Trophoblast cell (in vitro differentiated cells and primary cell): ENCODE measurements at regions not wholly inside any gene's neighbourhood (a gene's known extent, or its start where the extent isn't known, plus 50 kb on each side); places are given as distances from the start of the nearest gene placed in this dataset.

Source experiments
- DNase-seq, 2 donors: peaks; one replicate each; pipeline ENCODE4 v3.0.0-alpha.2; 2016
- H2AFZ ChIP-seq: 2 replicates; pipeline ENCODE4 v1.6.1; 2013; ENCODE audit warnings: low read length, moderate library complexity, mild to moderate bottlenecking; ENCODE audit not compliant: insufficient read depth, poor library complexity
- H2AK5ac ChIP-seq: 2 replicates; pipeline ENCODE4 v1.6.1; 2013; ENCODE audit warnings: mild to moderate bottlenecking, low read length
- H2BK120ac ChIP-seq: 2 replicates; pipeline ENCODE4 v1.6.1; 2013; ENCODE audit warnings: low read length, mild to moderate bottlenecking, moderate library complexity; ENCODE audit not compliant: insufficient read depth, poor library complexity
- H2BK12ac ChIP-seq: 2 replicates; pipeline ENCODE4 v1.6.1; 2013; ENCODE audit warnings: mild to moderate bottlenecking, low read length, moderate library complexity
- H2BK5ac ChIP-seq: 2 replicates; pipeline ENCODE4 v1.6.1; 2013; ENCODE audit warnings: low read length, low read depth, moderate library complexity, mild to moderate bottlenecking; ENCODE audit not compliant: poor library complexity
- H3K14ac ChIP-seq: 2 replicates; pipeline ENCODE4 v1.6.1; 2013; ENCODE audit warnings: mild to moderate bottlenecking, low read length
- H3K18ac ChIP-seq: 2 replicates; pipeline ENCODE4 v1.6.1; 2013; ENCODE audit warnings: mild to moderate bottlenecking, low read length
- H3K23ac ChIP-seq: 2 replicates; pipeline ENCODE4 v1.6.1; 2013; ENCODE audit warnings: low read length
- H3K27ac ChIP-seq: 2 replicates; pipeline ENCODE4 v1.5.1; 2013; ENCODE audit warnings: low read depth, mild to moderate bottlenecking, inconsistent platforms, low read length, moderate library complexity
- H3K27me3 ChIP-seq: 2 replicates; pipeline ENCODE4 v1.6.1; 2013; ENCODE audit warnings: inconsistent platforms, mild to moderate bottlenecking, low read length, moderate library complexity; ENCODE audit not compliant: insufficient read depth
- H3K36me3 ChIP-seq, 2 experiments: 1 replicate in 1 of 2; 2 replicates in 1 of 2; pipeline ENCODE4 v1.6.1; 2013; ENCODE audit warnings: low read length in 2 of 2, mild to moderate bottlenecking in 2 of 2, moderate library complexity in 1 of 2; ENCODE audit not compliant: insufficient read depth in 2 of 2, control insufficient read depth in 1 of 2
- H3K4ac ChIP-seq: 2 replicates; pipeline ENCODE4 v1.6.1; 2013; ENCODE audit warnings: low read depth, mild to moderate bottlenecking, low read length, moderate library complexity
- H3K4me1 ChIP-seq, 2 experiments: 1 replicate in 1 of 2; 2 replicates in 1 of 2; pipeline ENCODE4 v1.6.1; 2013; ENCODE audit warnings: low read length in 2 of 2, mild to moderate bottlenecking in 2 of 2, moderate library complexity in 1 of 2; ENCODE audit not compliant: insufficient read depth in 2 of 2, control insufficient read depth in 1 of 2
- H3K4me2 ChIP-seq: 2 replicates; pipeline ENCODE4 v1.6.1; 2013; ENCODE audit warnings: inconsistent platforms, mild to moderate bottlenecking, low read length, moderate library complexity
- H3K4me3 ChIP-seq: 2 replicates; pipeline ENCODE4 v1.5.1; 2013; ENCODE audit warnings: mild to moderate bottlenecking, low read depth, low read length, inconsistent platforms
- H3K79me1 ChIP-seq: one replicate; pipeline ENCODE4 v1.6.1; 2013; ENCODE audit warnings: low read length
- H3K79me2 ChIP-seq: 2 replicates; pipeline ENCODE4 v1.6.1; 2013; ENCODE audit warnings: low read length, mild to moderate bottlenecking; ENCODE audit not compliant: control insufficient read depth, insufficient read depth, poor library complexity
- H3K9ac ChIP-seq: 2 replicates; pipeline ENCODE4 v1.6.1; 2013; ENCODE audit warnings: mild to moderate bottlenecking, low read length
- H3K9me3 ChIP-seq: 2 replicates; pipeline ENCODE4 v1.6.1; 2013; ENCODE audit warnings: low read depth, mild to moderate bottlenecking, control low read depth, inconsistent platforms, low read length; ENCODE audit not compliant: insufficient read depth
- H4K12ac ChIP-seq: 2 replicates; pipeline ENCODE4 v1.6.1; 2013; ENCODE audit warnings: low read depth, mild to moderate bottlenecking, low read length, moderate library complexity
- H4K8ac ChIP-seq: 2 replicates; pipeline ENCODE4 v1.6.1; 2013; ENCODE audit warnings: low read depth, mild to moderate bottlenecking, low read length, moderate library complexity
- H4K91ac ChIP-seq: one replicate; pipeline ENCODE4 v1.6.1; 2013; ENCODE audit warnings: low read depth, mild to moderate bottlenecking, low read length, moderate library complexity
- WGBS: extraction: QIAGEN DNeasy Blood & Tissue Kit; methylation state at CpG from one replicate; pipeline ENCODE4 v1.1.7; 2013; ENCODE audit warnings: missing lambda C conversion rate; ENCODE audit not compliant: insufficient read length, insufficient coverage; ENCODE audit errors: extremely low coverage; 5-methylcytosine and 5-hydroxymethylcytosine counted together

DNA sequence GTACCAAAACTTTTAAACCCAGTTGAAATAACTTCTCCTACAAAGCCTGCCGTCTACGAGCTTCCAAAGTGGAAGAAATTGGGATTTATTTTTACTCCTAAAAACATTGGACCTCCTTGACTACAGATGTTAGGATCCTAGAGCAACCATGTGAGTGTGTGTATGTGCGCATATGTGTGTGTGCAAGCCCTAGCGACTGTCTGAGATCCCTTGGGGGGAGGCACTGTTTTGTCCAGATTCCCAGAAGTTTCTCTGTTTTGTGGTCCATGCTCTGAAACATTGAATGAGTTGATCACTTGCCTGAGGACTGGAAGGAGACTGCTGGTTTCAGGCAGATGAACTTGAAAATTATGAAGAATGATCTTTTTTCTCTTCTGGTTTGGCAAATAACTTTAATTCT is 312.3 kb upstream of the ZNF32 start:
- no peak overlapping the region for H3K23ac ChIP-seq
- H3K4me1 ChIP-seq: no peaks in the 10 kb centered on the region
- no peak overlapping the region for H3K4ac ChIP-seq
- H4K91ac ChIP-seq: no peak overlapping the region
- no peak overlapping the region for H3K9ac ChIP-seq
- H3K4me2 ChIP-seq: no peak overlapping the region
- no CpG with 5 or more reads among the region's 4 CpGs for WGBS
- no peak overlapping the region for H2BK5ac ChIP-seq
- H3K4me3 ChIP-seq: no peak overlapping the region
- H2BK12ac ChIP-seq: no peak overlapping the region
- no peaks in the 10 kb centered on the region for H3K27me3 ChIP-seq
- no peaks in the 10 kb centered on the region for H3K36me3 ChIP-seq
- no peak overlapping the region for H3K14ac ChIP-seq
- H2AFZ ChIP-seq: no peak overlapping the region
- H3K9me3 ChIP-seq: peaks cover 5% of the 10 kb centered on the region
- H2BK120ac ChIP-seq: no peak overlapping the region
- H3K18ac ChIP-seq: no peak overlapping the region
- H3K79me1 ChIP-seq: no peaks in the 10 kb centered on the region
- H3K27ac ChIP-seq: no peak overlapping the region
- no peaks in the 10 kb centered on the region for H3K79me2 ChIP-seq
- no peak overlapping the region for H2AK5ac ChIP-seq
- H4K8ac ChIP-seq: no peak overlapping the region
- H4K12ac ChIP-seq: no peak overlapping the region
- no peak for DNase-seq

DNA sequence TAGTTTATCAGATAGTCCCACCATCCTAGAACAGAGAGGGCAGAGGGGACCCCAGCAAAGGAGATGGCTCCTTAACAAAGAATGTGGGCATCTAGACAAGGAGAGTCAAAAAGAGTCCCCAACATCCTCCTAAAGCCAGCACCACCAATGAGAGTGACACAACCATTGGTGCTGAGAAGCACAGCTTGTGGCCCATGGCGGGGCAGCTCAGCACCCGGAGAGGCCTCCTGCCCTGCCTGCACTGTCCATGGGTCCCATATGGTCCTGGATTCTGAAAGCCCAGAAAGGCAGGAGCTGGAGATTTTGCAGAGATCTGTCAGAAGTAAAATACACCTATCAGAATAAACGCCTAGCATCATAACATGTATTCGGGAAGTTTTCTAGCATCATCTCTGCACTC is 311.8 kb upstream of the ZNF32 start:
- Histone ChIP-seq H3K9me3 (peaks cover 5% of the 10 kb centered on the region), H4K91ac (no peak overlapping the region), H4K12ac (no peak overlapping the region), H3K27me3 (no peaks in the 10 kb centered on the region), H3K23ac (no peak overlapping the region), H3K14ac (no peak overlapping the region), H4K8ac (no peak overlapping the region), H3K79me1 (no peaks in the 10 kb centered on the region), H3K4me2 (no peak overlapping the region), H3K9ac (no peak overlapping the region), H3K27ac (no peak overlapping the region), H2AFZ (no peak overlapping the region), H3K79me2 (no peaks in the 10 kb centered on the region), H3K36me3 (no peaks in the 10 kb centered on the region), H3K4ac (no peak overlapping the region), H2BK5ac (no peak overlapping the region), H2AK5ac (no peak overlapping the region), H2BK120ac (no peak overlapping the region), H3K4me1 (no peaks in the 10 kb centered on the region), H3K18ac (no peak overlapping the region), H3K4me3 (no peak overlapping the region), H2BK12ac (no peak overlapping the region)
- no peak for DNase-seq
- WGBS: no CpG with 5 or more reads among the region's 4 CpGs

DNA sequence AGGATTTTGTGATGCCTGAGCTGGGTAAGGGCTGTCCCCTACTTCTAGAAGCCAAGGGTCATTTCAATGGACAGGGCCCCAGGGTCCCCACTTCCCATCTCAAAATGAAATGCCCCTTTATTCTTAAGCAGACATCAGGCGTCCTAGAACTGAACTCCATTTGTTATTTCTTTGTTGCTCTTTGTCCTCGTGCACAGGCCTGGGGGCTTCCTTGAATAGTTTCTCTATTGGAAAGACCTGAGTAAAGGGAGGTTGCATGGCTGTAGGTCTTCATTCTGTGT is 311.4 kb upstream of the ZNF32 start:
- H2BK12ac ChIP-seq: no peak overlapping the region

DNA sequence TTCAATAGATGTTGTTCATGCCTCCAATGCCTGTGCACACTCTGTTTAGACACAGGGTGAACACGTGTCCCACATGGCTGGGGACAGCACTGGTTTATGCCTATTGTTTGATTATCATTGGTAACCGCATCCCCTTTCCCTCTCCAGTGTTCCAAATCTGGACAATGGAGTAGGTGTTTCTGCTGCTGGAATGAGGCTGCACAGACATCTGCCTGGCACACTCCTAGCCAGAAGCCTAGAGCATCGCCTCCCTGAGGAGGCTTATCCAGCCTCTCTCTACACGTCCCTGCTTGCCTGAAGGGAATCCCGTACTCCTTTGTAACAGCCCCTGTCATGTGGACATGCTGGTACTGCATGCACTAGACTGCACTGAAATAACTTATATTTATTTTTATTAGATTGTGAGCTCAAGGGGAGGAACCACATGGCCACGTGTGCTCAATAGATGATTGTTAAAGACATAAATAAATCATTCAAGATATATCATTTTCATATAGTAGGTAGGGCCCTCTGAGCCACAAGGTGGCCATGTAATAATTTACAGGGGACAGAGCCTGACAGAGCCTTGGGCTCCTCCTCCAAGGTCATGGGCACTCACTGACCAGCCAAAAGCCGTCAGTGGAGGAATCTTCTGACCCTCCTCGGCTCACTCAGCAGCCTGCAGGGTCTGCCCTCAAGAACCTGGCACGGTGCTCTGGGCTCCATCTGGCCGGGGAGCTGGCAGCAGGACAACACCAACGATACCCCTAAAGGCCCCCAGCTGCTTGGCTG is 310.9 kb upstream of the ZNF32 start:
- H4K12ac ChIP-seq: no peak overlapping the region
- H2AK5ac ChIP-seq: no peak overlapping the region
- no peaks in the 10 kb centered on the region for H3K27me3 ChIP-seq
- no peak overlapping the region for H4K91ac ChIP-seq
- no peak for DNase-seq
- H3K4me2 ChIP-seq: no peak overlapping the region
- no peak overlapping the region for H3K27ac ChIP-seq
- no CpG with 5 or more reads among the region's 11 CpGs for WGBS
- H3K4me3 ChIP-seq: no peak overlapping the region
- H2BK12ac ChIP-seq: no peak overlapping the region
- no peaks in the 10 kb centered on the region for H3K36me3 ChIP-seq
- peaks cover 5% of the 10 kb centered on the region for H3K9me3 ChIP-seq
- no peak overlapping the region for H4K8ac ChIP-seq
- no peak overlapping the region for H3K4ac ChIP-seq
- H3K79me1 ChIP-seq: no peaks in the 10 kb centered on the region
- H3K14ac ChIP-seq: no peak overlapping the region
- H3K79me2 ChIP-seq: no peaks in the 10 kb centered on the region
- H2AFZ ChIP-seq: no peak overlapping the region
- no peak overlapping the region for H3K18ac ChIP-seq
- no peak overlapping the region for H3K9ac ChIP-seq
- no peak overlapping the region for H3K23ac ChIP-seq
- no peaks in the 10 kb centered on the region for H3K4me1 ChIP-seq
- H2BK120ac ChIP-seq: no peak overlapping the region
- H2BK5ac ChIP-seq: no peak overlapping the region

More for the DNA sequence above, 311.4 kb upstream of the ZNF32 start:
- Histone ChIP-seq H4K91ac (no peak overlapping the region), H4K12ac (no peak overlapping the region), H2BK120ac (no peak overlapping the region), H2BK5ac (no peak overlapping the region), H4K8ac (no peak overlapping the region), H2AK5ac (no peak overlapping the region), H3K18ac (no peak overlapping the region), H3K4ac (no peak overlapping the region), H3K27ac (no peak overlapping the region), H3K14ac (no peak overlapping the region), H3K23ac (no peak overlapping the region), H2AFZ (no peak overlapping the region), H3K9ac (no peak overlapping the region), H3K4me1 (no peaks in the 10 kb centered on the region), H3K4me3 (no peak overlapping the region), H3K9me3 (peaks cover 5% of the 10 kb centered on the region), H3K27me3 (no peaks in the 10 kb centered on the region), H3K79me2 (no peaks in the 10 kb centered on the region), H3K36me3 (no peaks in the 10 kb centered on the region), H3K79me1 (no peaks in the 10 kb centered on the region), H3K4me2 (no peak overlapping the region)
- no peak for DNase-seq
- WGBS: no CpG with 5 or more reads among the region's 2 CpGs
